HG03139 (cell line): ENCODE measurements at regions not wholly inside any gene's neighbourhood (a gene's known extent, or its start where the extent isn't known, plus 50 kb on each side); places are given as distances from the start of the nearest gene placed in this dataset.

Experiments used
- ATAC-seq: cut with Tn5 transposase; IDR thresholded peaks from one replicate; pipeline ENCODE4 v1.9.1; 2021; ENCODE audit not compliant: unreplicated experiment

- no peak for ATAC-seq
These were observed 93.5 kb downstream of the C1orf94 start for GRCh38 chr1:34270181-34270580.

- no peak for ATAC-seq
These were observed 95.4 kb downstream of the C1orf94 start for GRCh38 chr1:34272152-34272551.

GRCh38 chr1:34275150-34275549 lies 98.4 kb downstream of the C1orf94 start:
- ATAC-seq, result no peak

GRCh38 chr1:34276606-34277005 lies 99.9 kb downstream of the C1orf94 start:
- no peak for ATAC-seq

GRCh38 chr1:34277150-34277549 lies 100.4 kb downstream of the C1orf94 start:
- no peak for ATAC-seq

- no peak for ATAC-seq
These were observed 101.5 kb downstream of the C1orf94 start for GRCh38 chr1:34278211-34278610.

- no peak for ATAC-seq
These were observed 103.3 kb downstream of the C1orf94 start for GRCh38 chr1:34279971-34280370.

GRCh38 chr1:34280509-34280908 lies 103.8 kb downstream of the C1orf94 start:
- ATAC-seq, result no peak

GRCh38 chr1:34283142-34283541 lies 106.4 kb downstream of the C1orf94 start:
- no peak for ATAC-seq

- ATAC-seq, result no peak
These were observed 109.8 kb downstream of the C1orf94 start for GRCh38 chr1:34286511-34286910.

GRCh38 chr1:34290831-34291230 lies 114.1 kb downstream of the C1orf94 start:
- ATAC-seq, result no peak

GRCh38 chr1:34292472-34292871 lies 115.8 kb downstream of the C1orf94 start:
- ATAC-seq, result no peak

- ATAC-seq, result no peak
These were observed 119.4 kb downstream of the C1orf94 start for GRCh38 chr1:34296059-34296458.

- ATAC-seq, result no peak
These were observed 126.1 kb downstream of the C1orf94 start for GRCh38 chr1:34302798-34303197.

- no peak for ATAC-seq
These were observed 126.5 kb downstream of the C1orf94 start for GRCh38 chr1:34303218-34303617.

- no peak for ATAC-seq
These were observed 129.9 kb downstream of the C1orf94 start for GRCh38 chr1:34306568-34306967.

GRCh38 chr1:34312359-34312758 lies 135.7 kb downstream of the C1orf94 start:
- ATAC-seq, result no peak

- no peak for ATAC-seq
These were observed 139.3 kb downstream of the C1orf94 start for GRCh38 chr1:34315974-34316373.

- no peak for ATAC-seq
These were observed 140.1 kb downstream of the C1orf94 start for GRCh38 chr1:34316773-34317172.

- ATAC-seq, result no peak
These were observed 142.5 kb downstream of the C1orf94 start for GRCh38 chr1:34319218-34319617.

- no peak for ATAC-seq
These were observed 143.5 kb downstream of the C1orf94 start for GRCh38 chr1:34320053-34320669.

- no peak for ATAC-seq
These were observed 146.3 kb downstream of the C1orf94 start for GRCh38 chr1:34322969-34323368.

GRCh38 chr1:34324879-34325440 lies 148.3 kb downstream of the C1orf94 start:
- ATAC-seq, result no peak
